SK-N-SH (cell line): ENCODE measurements at regions not wholly inside any gene's neighbourhood (a gene's known extent, or its start where the extent isn't known, plus 50 kb on each side); places are given as distances from the start of the nearest gene placed in this dataset.

Experiments used
- CTCF ChIA-PET: fragments of 300-600, 350-600 bp; formaldehyde crosslinking; extraction: SDS; loops from one replicate; lab custom pipeline; 2021; lab: Yijun Ruan, JAX
- POLR2A ChIA-PET: fragments of 350-600 bp; sonication (Branson Sonifier 250); formaldehyde crosslinking; extraction: SDS; loops from one replicate; lab custom pipeline; 2020; ENCODE audit warnings: antibody characterized with exemption, inconsistent platforms; lab: Yijun Ruan, JAX
- DNase-seq: peaks from one replicate; pipeline ENCODE4 v3.0.0; 2012
- H2AFZ ChIP-seq: fragments of 200-600 bp; sonication (generic); 2 replicates; pipeline ENCODE4 v1.8.1; 2016; ENCODE audit warnings: antibody characterized with exemption, mild to moderate bottlenecking, low read depth
- H3F3A ChIP-seq: fragments of 200-600 bp; sonication (generic); replicated peaks from 2 replicates; pipeline ENCODE3; 2016; ENCODE audit warnings: antibody characterized with exemption, mild to moderate bottlenecking; ENCODE audit not compliant: insufficient read depth
- H3K27ac ChIP-seq, 2 experiments: fragments of 200-500 bp in 1 of 2; fragments of 200-600 bp in 1 of 2; sonication (Bioruptor generic) in 1 of 2; sonication (generic), shearing (Covaris generic) in 1 of 2; 2 replicates each; pipeline versions ENCODE4 v1.5.1 to v1.6.1; 2014 to 2016; ENCODE audit warnings: low read depth in 2 of 2, inconsistent platforms in 1 of 2, low read length in 1 of 2, mild to moderate bottlenecking in 1 of 2, mixed read lengths in 1 of 2
- H3K27me3 ChIP-seq: fragments of 200-600 bp; sonication (generic), shearing (Covaris generic); 2 replicates; pipeline ENCODE4 v1.6.1; 2016; ENCODE audit warnings: mixed run types; ENCODE audit not compliant: insufficient read depth
- H3K36me3 ChIP-seq, 2 experiments: fragments of 200-500 bp in 1 of 2; fragments of 200-600 bp in 1 of 2; sonication (Bioruptor generic) in 1 of 2; sonication (generic) in 1 of 2; replicated peaks in 1 of 2; 2 replicates each; pipeline versions ENCODE3 to v1.5.1; 2014 to 2016; ENCODE audit warnings: low read length in 1 of 2, mild to moderate bottlenecking in 1 of 2; ENCODE audit not compliant: insufficient read depth in 2 of 2, control insufficient read depth in 1 of 2
- H3K4me1 ChIP-seq, 2 experiments: fragments of 200-500 bp in 1 of 2; fragments of 200-600 bp in 1 of 2; sonication (Bioruptor generic) in 1 of 2; sonication (generic), shearing (Covaris generic) in 1 of 2; 2 replicates each; pipeline versions ENCODE4 v1.5.1 to v1.6.1; 2014 to 2016; ENCODE audit warnings: low read depth in 1 of 2, low read length in 1 of 2, mixed run types in 1 of 2; ENCODE audit not compliant: insufficient read depth in 2 of 2, control insufficient read depth in 1 of 2
- H3K4me2 ChIP-seq: fragments of 200-600 bp; sonication (generic), shearing (Covaris generic); 2 replicates; pipeline ENCODE4 v1.6.1; 2017; ENCODE audit warnings: mixed run types
- H3K4me3 ChIP-seq, 2 experiments: fragments of 200-500 bp in 1 of 2; fragments of 200-600 bp in 1 of 2; sonication (Bioruptor generic) in 1 of 2; sonication (generic), shearing (Covaris generic) in 1 of 2; 2 replicates each; pipeline versions ENCODE4 v1.5.1 to v1.8.1; 2014 to 2016; ENCODE audit warnings: low read depth in 2 of 2, inconsistent platforms in 1 of 2, low read length in 1 of 2, mild to moderate bottlenecking in 1 of 2, mixed read lengths in 1 of 2, moderate library complexity in 1 of 2
- H3K79me2 ChIP-seq: fragments of 200-600 bp; sonication (generic); 2 replicates; pipeline ENCODE4 v1.8.1; 2017; ENCODE audit warnings: mild to moderate bottlenecking; ENCODE audit not compliant: insufficient read depth
- H3K9ac ChIP-seq: fragments of 200-600 bp; sonication (generic); 2 replicates; pipeline ENCODE4 v1.6.1; 2017; ENCODE audit warnings: mixed run types
- H3K9me2 ChIP-seq: fragments of 200-600 bp; sonication (generic); 2 replicates; pipeline ENCODE4 v1.6.1; 2017; ENCODE audit warnings: mixed run types
- H3K9me3 ChIP-seq: fragments of 200-600 bp; sonication (generic); 2 replicates; pipeline ENCODE4 v1.6.1; 2017; ENCODE audit warnings: mixed run types, mild to moderate bottlenecking, moderate library complexity
- H4K20me1 ChIP-seq: fragments of 200-600 bp; sonication (generic); 2 replicates; pipeline ENCODE4 v1.6.1; 2017; ENCODE audit warnings: mild to moderate bottlenecking, mixed run types; ENCODE audit not compliant: insufficient read depth
- CHD2 ChIP-seq: fragments of 150-350 bp; IDR thresholded peaks from 2 replicates; pipeline ENCODE4 v1.6.1; 2018; ENCODE audit warnings: low read length; ENCODE audit not compliant: partially characterized antibody
- EP300 ChIP-seq, 2 experiments: IDR thresholded peaks; 2 replicates each; pipeline versions ENCODE4 v1.4.0 to v1.6.1; 2012; ENCODE audit warnings: borderline replicate concordance in 1 of 2, low read depth in 1 of 2, low read length in 1 of 2
- EZH2phosphoT487 ChIP-seq: fragments of 200-600 bp; sonication (generic); IDR thresholded peaks from 2 replicates; pipeline ENCODE4 v1.6.1; 2017; ENCODE audit warnings: low read depth, mixed run types, mild to moderate bottlenecking, antibody characterized with exemption, moderate library complexity, borderline replicate concordance
- FOSL2 ChIP-seq: IDR thresholded peaks from 2 replicates; pipeline ENCODE4 v1.4.0; 2012; ENCODE audit warnings: low read depth, mild to moderate bottlenecking, moderate library complexity, borderline replicate concordance
- GABPA ChIP-seq: IDR thresholded peaks from 2 replicates; pipeline ENCODE4 v1.4.0; 2012; ENCODE audit warnings: low read depth, mild to moderate bottlenecking
- GATA2 ChIP-seq: sonication (generic); formaldehyde crosslinking; IDR thresholded peaks from 2 replicates; pipeline ENCODE4 v1.5.0; 2020; ENCODE audit warnings: mild to moderate bottlenecking, missing genetic modification reagents
- IRF3 ChIP-seq: fragments of 150-350 bp; IDR thresholded peaks from 2 replicates; pipeline ENCODE4 v1.6.1; 2016; ENCODE audit warnings: mild to moderate bottlenecking, low read depth, low read length
- JUND ChIP-seq: IDR thresholded peaks from 2 replicates; pipeline ENCODE4 v1.4.0; 2012
- MAX ChIP-seq: IDR thresholded peaks from 2 replicates; pipeline ENCODE4 v1.4.0; 2012; ENCODE audit warnings: low read depth
- MEF2A ChIP-seq: IDR thresholded peaks from 2 replicates; pipeline ENCODE4 v1.4.0; 2012; ENCODE audit warnings: low read depth, borderline replicate concordance
- MXI1 ChIP-seq: IDR thresholded peaks from 2 replicates; pipeline ENCODE4 v1.6.1; 2012; ENCODE audit warnings: mild to moderate bottlenecking, low read depth, low read length, improper control_type of control experiment
- NFIC ChIP-seq: IDR thresholded peaks from 2 replicates; pipeline ENCODE4 v1.4.0; 2012; ENCODE audit warnings: borderline replicate concordance
- NRF1 ChIP-seq: IDR thresholded peaks from 2 replicates; pipeline ENCODE4 v1.6.1; 2012; ENCODE audit warnings: low read depth, mild to moderate bottlenecking, low read length
- POLR2AphosphoS5 ChIP-seq: IDR thresholded peaks from 2 replicates; pipeline ENCODE4 v1.6.1; 2012; ENCODE audit warnings: low read depth, low read length
- RCOR1 ChIP-seq: fragments of 150-350 bp; IDR thresholded peaks from 2 replicates; pipeline ENCODE4 v1.6.1; 2017; ENCODE audit warnings: antibody characterized with exemption, low read length
- RFX5 ChIP-seq: IDR thresholded peaks from 2 replicates; pipeline ENCODE4 v1.6.1; 2012; ENCODE audit warnings: mild to moderate bottlenecking, improper control_type of control experiment, low read length
- RXRA ChIP-seq: IDR thresholded peaks from 2 replicates; pipeline ENCODE4 v1.4.0; 2012; ENCODE audit warnings: low read depth, mild to moderate bottlenecking, borderline replicate concordance
- SIN3A ChIP-seq: IDR thresholded peaks from 2 replicates; pipeline ENCODE4 v1.6.1; 2012; ENCODE audit warnings: low read depth, mild to moderate bottlenecking, low read length, moderate library complexity, borderline replicate concordance
- SMC3 ChIP-seq: IDR thresholded peaks from 2 replicates; pipeline ENCODE4 v1.6.1; 2012; ENCODE audit warnings: low read depth, low read length, improper control_type of control experiment
- TAF1 ChIP-seq: IDR thresholded peaks from 2 replicates; pipeline ENCODE4 v1.6.1; 2012; ENCODE audit warnings: low read depth, mild to moderate bottlenecking, low read length, moderate library complexity, borderline replicate concordance
- TEAD4 ChIP-seq: IDR thresholded peaks from 2 replicates; pipeline ENCODE4 v1.4.0; 2012; ENCODE audit warnings: mild to moderate bottlenecking, borderline replicate concordance; ENCODE audit not compliant: insufficient read depth
- USF1 ChIP-seq: IDR thresholded peaks from 2 replicates; pipeline ENCODE4 v1.4.0; 2012; ENCODE audit warnings: low read depth, borderline replicate concordance
- YY1 ChIP-seq: IDR thresholded peaks from 2 replicates; pipeline ENCODE4 v1.4.0; 2012; ENCODE audit warnings: low read depth, mild to moderate bottlenecking
- WGBS: methylation state at CpG from one replicate; pipeline ENCODE4 v1.1.6; 2017; ENCODE audit warnings: low lambda C conversion rate; 5-methylcytosine and 5-hydroxymethylcytosine counted together

GRCh38 chr15:61342390-61342789, 113.3 kb upstream of the RORA start:
- Histone ChIP-seq H3K9me3 (no peaks in the 10 kb centered on the region), H3K9me2 (no peaks in the 10 kb centered on the region), H3K4me3 (no peak overlapping the region), H4K20me1 (no peaks in the 10 kb centered on the region), H3K4me2 (no peak overlapping the region), H3K9ac (no peak overlapping the region), H2AFZ (no peak overlapping the region), H3K79me2 (no peaks in the 10 kb centered on the region), H3K27ac (no peak overlapping the region), H3K27me3 (no peaks in the 10 kb centered on the region), H3K36me3 (no peaks in the 10 kb centered on the region), H3F3A (no peaks in the 10 kb centered on the region), H3K4me1 (peaks cover 0 to 9% of the 10 kb centered on the region in 2 experiments; a peak in 2 of 4 replicates)
- TF ChIP-seq USF1 = no peak
- TF ChIP-seq EZH2phosphoT487 = no peak
- TF ChIP-seq POLR2AphosphoS5 = no peak
- TF ChIP-seq MXI1 = no peak
- TF ChIP-seq YY1 = no peak
- TF ChIP-seq IRF3 = no peak
- no peak for TF ChIP-seq TEAD4
- no peak for TF ChIP-seq FOSL2
- TF ChIP-seq MAX = no peak
- no peak for TF ChIP-seq JUND
- no peak for TF ChIP-seq NFIC
- TF ChIP-seq RXRA = no peak
- no peak for TF ChIP-seq CHD2
- TF ChIP-seq NRF1 = no peak
- no peak for TF ChIP-seq TAF1
- TF ChIP-seq MEF2A = no peak
- TF ChIP-seq SMC3 = no peak
- no peak for TF ChIP-seq GABPA
- no peak for TF ChIP-seq RFX5
- no peak for TF ChIP-seq SIN3A
- CTCF ChIA-PET = no interaction called here
- WGBS = 62% methylated on average over 2 of the region's 2 CpGs
- no peak for DNase-seq
- POLR2A ChIA-PET = no interaction called here

GRCh38 chr15:61339516-61339915, 110.4 kb upstream of the RORA start:
- no peaks in the 10 kb centered on the region for H3K79me2 ChIP-seq
- no peak overlapping the region for H3K4me2 ChIP-seq
- H3K9ac ChIP-seq = no peak overlapping the region
- H3K4me1 ChIP-seq = peaks cover 0 to 9% of the 10 kb centered on the region in 2 experiments; a peak in 2 of 4 replicates
- H3K27ac ChIP-seq = no peak overlapping the region
- no peaks in the 10 kb centered on the region for H3K9me2 ChIP-seq
- H3K27me3 ChIP-seq = no peaks in the 10 kb centered on the region
- peak; percentile 39 for DNase-seq
- no peaks in the 10 kb centered on the region for H3K36me3 ChIP-seq
- H3K9me3 ChIP-seq = no peaks in the 10 kb centered on the region
- H2AFZ ChIP-seq = no peak overlapping the region
- no peaks in the 10 kb centered on the region for H4K20me1 ChIP-seq
- peak; percentile 50; the same call in 1 of the 2 replicates for TF ChIP-seq RCOR1
- TF ChIP-seq TEAD4 = no peak
- TF ChIP-seq GATA2 = peak; percentile 57; the same call in 1 of the 2 replicates
- peak in 1 of 2 experiments; percentile 30; a peak in 1 of 4 replicates for TF ChIP-seq EP300 (IDR thresholded peaks at IDR 0.05; ENCODE audit: borderline replicate concordance in 1 of 2, low read depth in 1 of 2, low read length in 1 of 2)
- no peak for TF ChIP-seq FOSL2
- TF ChIP-seq CHD2 = peak; percentile 14
- ChIA-PET POLR2A (no interaction called here), CTCF (no interaction called here)
- no peaks in the 10 kb centered on the region for H3F3A ChIP-seq
- no peak overlapping the region for H3K4me3 ChIP-seq
